ENCODE measurements at regions not wholly inside any gene's neighbourhood (a gene's known extent, or its start where the extent isn't known, plus 50 kb on each side); places are given as distances from the start of the nearest gene placed in this dataset.

GRCh38 chr14:101048766-101049165 is 145.2 kb upstream of the RTL1 start:
- DNase-seq = no peak

GRCh38 chr14:101049511-101049910 is 146.0 kb upstream of the RTL1 start:
- no peak for DNase-seq

- DNase-seq = no peak
Observed at GRCh38 chr14:101049942-101050341, 146.4 kb upstream of the RTL1 start.

- DNase-seq = no peak
Observed at GRCh38 chr14:101050901-101051490, 147.5 kb upstream of the RTL1 start.

- no peak for DNase-seq
Observed at GRCh38 chr14:101054671-101055070, 151.1 kb upstream of the RTL1 start.

GRCh38 chr14:101055106-101055662 is 151.7 kb upstream of the RTL1 start:
- no peak for DNase-seq

- no peak for DNase-seq
Observed at GRCh38 chr14:101055776-101056374, 152.4 kb upstream of the RTL1 start.

- DNase-seq = no peak
Observed at GRCh38 chr14:101056446-101056845, 152.9 kb upstream of the RTL1 start.

GRCh38 chr14:101057394-101057793 is 153.9 kb upstream of the RTL1 start:
- no peak for DNase-seq

- DNase-seq = no peak
Observed at GRCh38 chr14:101058571-101058970, 155.0 kb upstream of the RTL1 start.

GRCh38 chr14:101060171-101060601 is 156.7 kb upstream of the RTL1 start:
- no peak for DNase-seq

GRCh38 chr14:101061411-101062064 is 158.0 kb upstream of the RTL1 start:
- DNase-seq = no peak

- no peak for DNase-seq
Observed at GRCh38 chr14:101062065-101062450, 158.5 kb upstream of the RTL1 start.

- DNase-seq = no peak
Observed at GRCh38 chr14:101062601-101063000, 159.1 kb upstream of the RTL1 start.

GRCh38 chr14:101063121-101063520 is 159.6 kb upstream of the RTL1 start:
- DNase-seq = no peak

GRCh38 chr14:101064121-101064661 is 160.7 kb upstream of the RTL1 start:
- no peak for DNase-seq

GRCh38 chr14:101064718-101065117 is 161.2 kb upstream of the RTL1 start:
- DNase-seq = no peak

GRCh38 chr14:101065246-101065645 is 161.7 kb upstream of the RTL1 start:
- no peak for DNase-seq

GRCh38 chr14:101065696-101066694 is 162.5 kb upstream of the RTL1 start:
- no peak for DNase-seq

- DNase-seq = no peak
Observed at GRCh38 chr14:101066826-101067510, 163.4 kb upstream of the RTL1 start.

GRCh38 chr14:101068313-101069227 is 165.0 kb upstream of the RTL1 start:
- DNase-seq = no peak
